ENCODE measurements at regions not wholly inside any gene's neighbourhood (a gene's known extent, or its start where the extent isn't known, plus 50 kb on each side); places are given as distances from the start of the nearest gene placed in this dataset.

- intact Hi-C loops (cut with DNase I, micrococcal nuclease) = no loop called here
These were observed 113.8 kb upstream of the ADGRL3 start for GRCh38 chr4:61086357-61086756.

GRCh38 chr4:61086979-61087378 lies 113.1 kb upstream of the ADGRL3 start:
- intact Hi-C loops (cut with DNase I, micrococcal nuclease) = no loop called here
- no peaks in the 10 kb centered on the region for H3K9me3 ChIP-seq
- ATAC-seq = no peak
- DNase-seq = no peak
- no peaks in the 10 kb centered on the region for H3K4me1 ChIP-seq (ENCODE audit: low read depth)
- H3K4me3 ChIP-seq = no peak overlapping the region
- no peaks in the 10 kb centered on the region for H3K36me3 ChIP-seq (ENCODE audit: low read depth)
- TF ChIP-seq CTCF (IDR thresholded peaks at IDR 0.05) = no peak

More at GRCh38 chr4:61086357-61086756, 113.8 kb upstream of the ADGRL3 start:
- H3K4me1 ChIP-seq (ENCODE audit: low read depth) = no peaks in the 10 kb centered on the region
- no peaks in the 10 kb centered on the region for H3K9me3 ChIP-seq
- H3K4me3 ChIP-seq = no peak overlapping the region
- H3K36me3 ChIP-seq (ENCODE audit: low read depth) = no peaks in the 10 kb centered on the region
- no peak for ATAC-seq
- TF ChIP-seq CTCF (IDR thresholded peaks at IDR 0.05) = no peak
- no peak for DNase-seq

GRCh38 chr4:61094854-61095598 lies 105.1 kb upstream of the ADGRL3 start:
- intact Hi-C loops (cut with DNase I, micrococcal nuclease) = no loop called here
- Histone ChIP-seq H3K4me1 (ENCODE audit: low read depth) (no peaks in the 10 kb centered on the region), H3K9me3 (no peaks in the 10 kb centered on the region), H3K4me3 (no peak overlapping the region), H3K36me3 (ENCODE audit: low read depth) (no peaks in the 10 kb centered on the region)
- no peak for DNase-seq
- no peak for ATAC-seq
- no peak for TF ChIP-seq CTCF (IDR thresholded peaks at IDR 0.05)

- H3K4me3 ChIP-seq = no peak overlapping the region
- ATAC-seq (no peak), DNase-seq (no peak)
- TF ChIP-seq CTCF (IDR thresholded peaks at IDR 0.05) = no peak
- intact Hi-C loops (cut with DNase I, micrococcal nuclease) = no loop called here
- peaks cover 3% of the 10 kb centered on the region for H3K9me3 ChIP-seq
- no peaks in the 10 kb centered on the region for H3K4me1 ChIP-seq (ENCODE audit: low read depth)
- H3K36me3 ChIP-seq (ENCODE audit: low read depth) = no peaks in the 10 kb centered on the region
These were observed 71.4 kb upstream of the ADGRL3 start for GRCh38 chr4:61128682-61129081.

GRCh38 chr4:61129971-61130370 lies 70.2 kb upstream of the ADGRL3 start:
- DNase-seq = no peak
- intact Hi-C loops (cut with DNase I, micrococcal nuclease) = no loop called here
- no peak for TF ChIP-seq CTCF (IDR thresholded peaks at IDR 0.05)

More at GRCh38 chr4:61129971-61130370, 70.2 kb upstream of the ADGRL3 start:
- H3K9me3 ChIP-seq = peaks cover under 1% of the 10 kb centered on the region
- H3K4me1 ChIP-seq (ENCODE audit: low read depth) = no peaks in the 10 kb centered on the region
- no peak for ATAC-seq
- no peaks in the 10 kb centered on the region for H3K36me3 ChIP-seq (ENCODE audit: low read depth)
- no peak overlapping the region for H3K4me3 ChIP-seq
